ENCODE measurements at regions not wholly inside any gene's neighbourhood (a gene's known extent, or its start where the extent isn't known, plus 50 kb on each side); places are given as distances from the start of the nearest gene placed in this dataset.

- H3K4me1 Mint-ChIP-seq = peaks cover 10% of the 10 kb centered on the region
- no peaks in the 10 kb centered on the region for H3K9me3 Mint-ChIP-seq
- no peak for TF ChIP-seq CTCF (IDR thresholded peaks at IDR 0.05; ENCODE audit: unreplicated experiment)
- no peak overlapping the region for H3K4me3 Mint-ChIP-seq
- H3K36me3 Mint-ChIP-seq = no peaks in the 10 kb centered on the region
- H3K27ac Mint-ChIP-seq = no peak overlapping the region
- DNase-seq (ENCODE audit: low spot score in 2 of 2, unreplicated experiment in 2 of 2) = no peak
- H3K27me3 Mint-ChIP-seq (ENCODE audit: low read depth) = no peaks in the 10 kb centered on the region
Observed at GRCh38 chr9:25282946-25283345, 395.3 kb downstream of the TUSC1 start.

GRCh38 chr9:25261445-25261844, 416.8 kb downstream of the TUSC1 start:
- peaks cover 1% of the 10 kb centered on the region for H3K9me3 Mint-ChIP-seq
- TF ChIP-seq CTCF (IDR thresholded peaks at IDR 0.05; ENCODE audit: unreplicated experiment) = no peak
- DNase-seq (ENCODE audit: low spot score in 2 of 2, unreplicated experiment in 2 of 2) = no peak
- H3K27ac Mint-ChIP-seq = no peak overlapping the region
- H3K27me3 Mint-ChIP-seq (ENCODE audit: low read depth) = no peaks in the 10 kb centered on the region
- no peaks in the 10 kb centered on the region for H3K36me3 Mint-ChIP-seq
- H3K4me3 Mint-ChIP-seq = no peak overlapping the region
- H3K4me1 Mint-ChIP-seq = peaks cover 5% of the 10 kb centered on the region

- Mint-ChIP-seq H3K4me1 (peaks cover 4% of the 10 kb centered on the region), H3K27me3 (ENCODE audit: low read depth) (no peaks in the 10 kb centered on the region), H3K9me3 (peaks cover 4% of the 10 kb centered on the region), H3K36me3 (no peaks in the 10 kb centered on the region), H3K27ac (no peak overlapping the region), H3K4me3 (no peak overlapping the region)
- TF ChIP-seq CTCF (IDR thresholded peaks at IDR 0.05; ENCODE audit: unreplicated experiment) = no peak
- DNase-seq (ENCODE audit: low spot score in 2 of 2, unreplicated experiment in 2 of 2) = no peak
Observed at GRCh38 chr9:25260046-25260445, 418.2 kb downstream of the TUSC1 start.

GRCh38 chr9:25255216-25255615, 423.0 kb downstream of the TUSC1 start:
- TF ChIP-seq CTCF (IDR thresholded peaks at IDR 0.05; ENCODE audit: unreplicated experiment) = no peak
- Mint-ChIP-seq H3K4me1 (peaks cover 4% of the 10 kb centered on the region), H3K36me3 (no peaks in the 10 kb centered on the region), H3K27me3 (ENCODE audit: low read depth) (no peaks in the 10 kb centered on the region), H3K9me3 (peaks cover 4% of the 10 kb centered on the region), H3K4me3 (no peak overlapping the region), H3K27ac (no peak overlapping the region)
- DNase-seq (ENCODE audit: low spot score in 2 of 2, unreplicated experiment in 2 of 2) = no peak

GRCh38 chr9:25254051-25254450, 424.2 kb downstream of the TUSC1 start:
- Mint-ChIP-seq H3K9me3 (peaks cover 9% of the 10 kb centered on the region), H3K4me1 (peaks cover under 1% of the 10 kb centered on the region), H3K27ac (no peak overlapping the region), H3K36me3 (no peaks in the 10 kb centered on the region), H3K4me3 (no peak overlapping the region), H3K27me3 (ENCODE audit: low read depth) (no peaks in the 10 kb centered on the region)
- TF ChIP-seq CTCF (IDR thresholded peaks at IDR 0.05; ENCODE audit: unreplicated experiment) = no peak
- no peak for DNase-seq (ENCODE audit: low spot score in 2 of 2, unreplicated experiment in 2 of 2)

- no peak overlapping the region for H3K4me3 Mint-ChIP-seq
- no peaks in the 10 kb centered on the region for H3K4me1 Mint-ChIP-seq
Observed at GRCh38 chr9:25241421-25241820, 436.8 kb downstream of the TUSC1 start.

More at GRCh38 chr9:25241421-25241820, 436.8 kb downstream of the TUSC1 start:
- peaks cover 5% of the 10 kb centered on the region for H3K9me3 Mint-ChIP-seq
- TF ChIP-seq CTCF (IDR thresholded peaks at IDR 0.05; ENCODE audit: unreplicated experiment) = no peak
- H3K36me3 Mint-ChIP-seq = no peaks in the 10 kb centered on the region
- no peak overlapping the region for H3K27ac Mint-ChIP-seq
- DNase-seq (ENCODE audit: low spot score in 2 of 2, unreplicated experiment in 2 of 2) = no peak
- H3K27me3 Mint-ChIP-seq (ENCODE audit: low read depth) = no peaks in the 10 kb centered on the region

Data from mesothelial cell of epicardium (in vitro differentiated cells).